Choroid plexus epithelial cell (primary cell): ENCODE measurements at regions not wholly inside any gene's neighbourhood (a gene's known extent, or its start where the extent isn't known, plus 50 kb on each side); places are given as distances from the start of the nearest gene placed in this dataset.

ENCODE experiments used
- DNase-seq: peaks from one replicate; pipeline ENCODE4 v3.0.0-alpha.2; 2010; ENCODE audit warnings: low read depth
- H3K4me3 ChIP-seq: 2 replicates; pipeline ENCODE4 v1.5.1; 2011; ENCODE audit warnings: low read depth, mild to moderate bottlenecking, control low read depth, low read length, moderate library complexity
- TF ChIP-seq, protein P1 (sequence below): conservative IDR thresholded peaks from 2 replicates; pipeline ENCODE4 v1.5.1; 2011; ENCODE audit warnings: low read depth, mild to moderate bottlenecking, control low read depth, inconsistent platforms, low read length, moderate library complexity

DNA sequence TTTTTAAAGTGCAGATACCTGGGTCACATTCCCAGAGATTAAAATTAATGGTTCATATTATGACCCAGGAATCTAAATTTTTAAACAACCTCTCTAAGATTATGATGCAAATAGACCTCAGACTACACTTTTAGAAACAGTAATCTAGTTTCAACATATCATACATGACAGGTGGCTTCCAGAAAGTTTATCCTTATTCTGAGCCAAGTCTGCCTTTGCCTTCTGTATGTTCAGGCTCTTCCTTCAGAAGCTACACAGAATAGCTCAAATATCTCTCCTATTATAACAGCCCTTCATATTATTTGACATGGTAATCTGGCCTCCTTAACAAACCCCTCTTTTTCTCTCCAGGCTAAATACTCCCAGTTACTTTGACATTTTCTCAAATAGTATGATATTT, 101.9 kb downstream of the FZD1 start:
- no peak overlapping the region for H3K4me3 ChIP-seq
- TF ChIP-seq, protein P1, sequence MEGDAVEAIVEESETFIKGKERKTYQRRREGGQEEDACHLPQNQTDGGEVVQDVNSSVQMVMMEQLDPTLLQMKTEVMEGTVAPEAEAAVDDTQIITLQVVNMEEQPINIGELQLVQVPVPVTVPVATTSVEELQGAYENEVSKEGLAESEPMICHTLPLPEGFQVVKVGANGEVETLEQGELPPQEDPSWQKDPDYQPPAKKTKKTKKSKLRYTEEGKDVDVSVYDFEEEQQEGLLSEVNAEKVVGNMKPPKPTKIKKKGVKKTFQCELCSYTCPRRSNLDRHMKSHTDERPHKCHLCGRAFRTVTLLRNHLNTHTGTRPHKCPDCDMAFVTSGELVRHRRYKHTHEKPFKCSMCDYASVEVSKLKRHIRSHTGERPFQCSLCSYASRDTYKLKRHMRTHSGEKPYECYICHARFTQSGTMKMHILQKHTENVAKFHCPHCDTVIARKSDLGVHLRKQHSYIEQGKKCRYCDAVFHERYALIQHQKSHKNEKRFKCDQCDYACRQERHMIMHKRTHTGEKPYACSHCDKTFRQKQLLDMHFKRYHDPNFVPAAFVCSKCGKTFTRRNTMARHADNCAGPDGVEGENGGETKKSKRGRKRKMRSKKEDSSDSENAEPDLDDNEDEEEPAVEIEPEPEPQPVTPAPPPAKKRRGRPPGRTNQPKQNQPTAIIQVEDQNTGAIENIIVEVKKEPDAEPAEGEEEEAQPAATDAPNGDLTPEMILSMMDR, result no peak

DNA sequence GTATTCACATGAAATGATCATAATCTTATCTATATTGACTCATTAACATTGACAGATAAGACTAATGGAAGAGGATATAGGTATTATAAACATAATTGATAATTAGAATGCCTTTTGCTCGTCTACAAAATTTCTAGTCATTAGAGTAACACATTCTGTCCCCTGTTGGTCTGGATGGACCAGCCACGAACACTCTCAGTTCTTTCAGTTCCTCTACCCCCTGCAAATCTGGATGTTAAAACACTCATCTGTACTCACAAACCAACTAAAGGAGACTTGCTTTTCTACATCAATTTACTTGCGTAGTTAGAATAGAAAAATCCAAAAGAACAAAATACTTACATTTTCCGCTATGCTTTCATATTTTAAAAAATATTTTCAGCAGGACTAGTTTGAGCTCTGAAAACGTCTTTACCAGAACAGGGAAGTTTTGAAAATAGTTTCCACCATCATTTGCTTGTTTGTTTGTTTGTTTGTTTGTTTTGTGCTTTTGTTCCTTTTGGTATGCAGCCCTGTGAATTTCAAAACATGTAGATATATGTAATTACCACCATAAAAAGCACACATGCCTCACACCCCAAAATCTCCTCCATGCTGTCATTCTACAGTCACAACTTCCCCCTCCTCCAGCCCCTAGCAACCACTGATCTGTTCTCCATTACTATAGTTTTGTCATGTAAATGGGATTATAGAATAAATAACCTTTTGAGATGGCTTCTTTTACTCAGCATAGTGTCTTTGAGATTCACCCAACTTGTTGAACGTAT, 103.8 kb downstream of the FZD1 start:
- TF ChIP-seq, protein P1, result no peak
- H3K4me3 ChIP-seq, result no peak overlapping the region
- no peak for DNase-seq

More for the DNA sequence above, 101.9 kb downstream of the FZD1 start:
- DNase-seq, result no peak

DNA sequence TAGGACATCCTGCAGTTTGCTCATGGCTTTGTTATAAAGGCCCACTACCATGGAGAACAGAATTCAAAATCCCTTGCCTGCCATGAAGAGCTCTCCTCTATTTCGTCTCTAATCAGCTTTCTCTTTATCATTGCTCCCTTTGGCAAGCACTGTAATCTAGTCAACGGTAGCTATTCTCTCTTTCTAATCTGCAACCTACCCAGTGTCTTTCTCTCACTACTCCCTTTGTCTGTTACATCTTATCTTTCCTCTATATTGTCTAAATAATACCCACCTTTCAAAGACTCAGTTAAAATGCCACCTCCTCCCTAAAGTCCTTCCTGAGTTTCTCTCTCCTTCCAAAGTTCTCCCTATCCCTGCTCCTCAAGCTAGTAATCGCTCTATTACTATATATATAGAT, 108.1 kb downstream of the FZD1 start:
- H3K4me3 ChIP-seq, result no peak overlapping the region
- DNase-seq, result no peak
- TF ChIP-seq, protein P1, result no peak

DNA sequence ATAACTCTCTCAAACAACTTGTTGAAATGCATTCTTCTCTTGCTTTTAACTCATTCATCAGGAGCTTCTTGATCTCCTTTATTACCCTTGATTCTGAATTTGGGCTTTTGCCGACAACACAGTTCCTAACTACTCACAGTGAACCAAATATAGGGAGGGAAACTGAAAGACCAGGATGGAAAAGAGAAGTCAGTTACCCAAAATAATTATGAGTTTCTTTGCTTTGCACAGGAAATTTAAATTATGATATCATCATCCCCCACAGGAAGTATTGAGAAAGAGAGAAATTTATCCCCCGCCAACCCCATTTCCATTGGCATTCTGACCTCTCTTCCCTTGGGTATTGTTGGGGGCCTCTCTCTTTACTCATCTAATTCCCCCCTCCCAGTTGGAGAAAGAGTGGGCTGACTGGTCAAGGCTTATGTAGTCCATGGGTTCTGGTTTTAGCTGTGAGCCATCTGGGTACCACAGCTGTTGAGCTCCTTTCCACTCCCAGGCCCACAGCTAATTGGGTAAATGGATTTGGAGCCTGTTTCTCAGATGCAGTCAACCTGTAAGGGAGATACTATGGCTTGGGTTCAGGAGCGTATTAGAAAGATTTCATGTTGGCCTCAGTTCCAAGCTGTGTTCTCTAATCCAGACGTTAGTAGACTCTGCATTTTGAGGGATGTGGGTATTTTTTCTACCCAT, 109.0 kb downstream of the FZD1 start:
- DNase-seq, result no peak
- H3K4me3 ChIP-seq, result no peak overlapping the region
- TF ChIP-seq, protein P1, result no peak

DNA sequence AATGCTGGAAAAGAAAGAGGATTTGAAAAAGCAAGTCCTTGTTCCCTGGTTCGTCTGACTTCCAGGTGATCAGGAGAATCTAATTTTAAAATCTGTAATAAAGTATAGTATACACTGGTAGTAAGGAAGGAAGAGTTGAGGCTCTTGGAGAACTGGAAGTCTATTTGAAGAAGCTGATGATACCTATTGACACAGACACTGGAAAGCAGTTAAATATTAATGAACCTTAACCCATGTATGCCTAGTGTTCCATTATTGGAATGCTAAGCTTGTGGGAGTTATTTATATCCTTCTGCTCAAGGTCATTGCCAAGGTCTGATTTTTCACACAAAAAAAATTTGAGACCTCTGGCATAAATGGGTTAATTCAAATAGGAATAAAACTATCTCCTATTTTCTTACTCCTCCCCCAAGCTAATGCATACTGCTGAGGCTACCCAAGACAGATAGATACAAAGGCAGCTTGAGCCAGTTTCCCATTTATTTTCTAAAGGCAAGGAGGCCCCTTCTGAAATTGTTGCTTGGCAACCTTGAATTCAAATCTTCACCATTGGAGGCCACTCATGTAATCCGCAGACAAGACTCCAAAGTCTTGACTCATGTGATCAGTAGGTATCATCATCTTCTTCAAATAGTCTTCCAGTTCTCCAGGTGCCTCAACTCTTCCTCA, 110.2 kb downstream of the FZD1 start:
- no peak for DNase-seq
- H3K4me3 ChIP-seq, result no peak overlapping the region
- TF ChIP-seq, protein P1, result no peak

DNA sequence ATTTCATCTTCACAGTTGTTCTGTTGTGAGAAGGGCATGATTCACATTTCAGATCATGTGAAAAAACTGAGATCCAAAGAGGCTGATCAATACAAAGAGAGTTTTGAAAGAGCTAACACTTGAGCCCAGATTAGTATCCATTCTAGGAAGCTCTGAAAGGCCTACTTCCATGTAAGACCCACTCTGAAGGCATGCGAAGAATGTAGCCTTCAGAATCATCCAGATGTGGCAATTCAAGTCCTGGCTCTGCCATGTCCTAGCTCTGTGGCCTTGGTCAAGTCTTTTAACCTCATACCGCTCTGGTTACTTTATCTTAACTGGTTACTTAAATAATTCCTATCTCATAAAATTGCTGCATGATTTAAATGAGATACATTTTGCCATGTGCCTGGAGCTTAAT, 111.1 kb downstream of the FZD1 start:
- TF ChIP-seq, protein P1, result no peak
- H3K4me3 ChIP-seq, result no peak overlapping the region
- DNase-seq, result peak; percentile 18
